Activated CD8-positive, alpha-beta memory T cell treated with anti-CD3 and anti-CD28 coated beads for 4 hours (primary cell): ENCODE measurements at regions not wholly inside any gene's neighbourhood (a gene's known extent, or its start where the extent isn't known, plus 50 kb on each side); places are given as distances from the start of the nearest gene placed in this dataset.
"Not testable (repeated sequence)": the region's sequence is repeated elsewhere in the genome, so short reads cannot be mapped to it uniquely, and the experiment has no call there.

Source experiments
- DNase-seq, 2 donors: peaks; one replicate each; pipeline ENCODE4 v3.0.0-alpha.2; 2020; ENCODE audit warnings: low read depth in 2 of 2

GRCh38 chr17:33832262-33832661 is 422.8 kb upstream of the CCL2 start:
- DNase-seq, result no peak

GRCh38 chr17:33837281-33837680 is 417.8 kb upstream of the CCL2 start:
- DNase-seq, result no peak

- no peak for DNase-seq
Observed at GRCh38 chr17:33838281-33838680, 416.8 kb upstream of the CCL2 start.

GRCh38 chr17:33847900-33848299 is 407.2 kb upstream of the CCL2 start:
- DNase-seq, result no peak

GRCh38 chr17:33848433-33848832 is 406.7 kb upstream of the CCL2 start:
- DNase-seq, result no peak

GRCh38 chr17:33854596-33854995 is 400.5 kb upstream of the CCL2 start:
- no peak for DNase-seq

GRCh38 chr17:33858121-33858520 is 397.0 kb upstream of the CCL2 start:
- DNase-seq, result no peak

- DNase-seq, result no peak
Observed at GRCh38 chr17:33858682-33859081, 396.4 kb upstream of the CCL2 start.

GRCh38 chr17:33862772-33863602 is 392.1 kb upstream of the CCL2 start:
- no peak for DNase-seq

- no peak for DNase-seq
Observed at GRCh38 chr17:33864758-33865229, 390.3 kb upstream of the CCL2 start.

GRCh38 chr17:33868899-33869298 is 386.2 kb upstream of the CCL2 start:
- no peak for DNase-seq

- DNase-seq, result no peak
Observed at GRCh38 chr17:33870936-33871335, 384.1 kb upstream of the CCL2 start.

- no peak for DNase-seq
Observed at GRCh38 chr17:33871720-33872540, 383.2 kb upstream of the CCL2 start.

- no peak for DNase-seq
Observed at GRCh38 chr17:33873201-33873617, 381.9 kb upstream of the CCL2 start.

GRCh38 chr17:33874617-33875060 is 380.4 kb upstream of the CCL2 start:
- no peak for DNase-seq

- no peak for DNase-seq
Observed at GRCh38 chr17:33875973-33876372, 379.1 kb upstream of the CCL2 start.

- DNase-seq, result not testable (repeated sequence)
Observed at GRCh38 chr17:33882273-33882672, 372.8 kb upstream of the CCL2 start.

GRCh38 chr17:33882677-33883076 is 372.4 kb upstream of the CCL2 start:
- DNase-seq, result not testable (repeated sequence)

- no peak for DNase-seq
Observed at GRCh38 chr17:33888455-33888854, 366.6 kb upstream of the CCL2 start.

- DNase-seq, result no peak
Observed at GRCh38 chr17:33889040-33889439, 366.0 kb upstream of the CCL2 start.

- DNase-seq, result no peak
Observed at GRCh38 chr17:33889766-33890165, 365.3 kb upstream of the CCL2 start.

GRCh38 chr17:33892717-33893591 is 362.1 kb upstream of the CCL2 start:
- DNase-seq, result no peak
